GM23248 (cell line): ENCODE measurements at regions not wholly inside any gene's neighbourhood (a gene's known extent, or its start where the extent isn't known, plus 50 kb on each side); places are given as distances from the start of the nearest gene placed in this dataset. TPM values are rescaled to one million over a fixed set of nuclear protein-coding genes. Genes with fewer than 3 reads are reported as not detected.
"Not testable (repeated sequence)": the region's sequence is repeated elsewhere in the genome, so short reads cannot be mapped to it uniquely, and the experiment has no call there.

Experiments
- DNase-seq: peaks from one replicate; pipeline ENCODE4 v3.0.0-alpha.2; 2015
- H2AFZ ChIP-seq: fragments of 200-600 bp; sonication (generic); 2 replicates; pipeline ENCODE4 v1.6.1; 2016; ENCODE audit warnings: antibody characterized with exemption
- H3F3A ChIP-seq: fragments of 200-600 bp; sonication (generic); 2 replicates; pipeline ENCODE4 v1.6.1; 2016; ENCODE audit warnings: mild to moderate bottlenecking, antibody characterized with exemption, mixed run types; ENCODE audit not compliant: insufficient read depth
- H3K27ac ChIP-seq: fragments of 200-600 bp; sonication (generic); 2 replicates; pipeline ENCODE4 v1.5.1; 2016; ENCODE audit warnings: mild to moderate bottlenecking
- H3K27me3 ChIP-seq: fragments of 200-600 bp; sonication (generic); replicated peaks from 2 replicates; pipeline ENCODE4 v1.6.1; 2016; ENCODE audit warnings: mild to moderate bottlenecking; ENCODE audit not compliant: insufficient read depth
- H3K36me3 ChIP-seq: fragments of 200-600 bp; sonication (generic); 2 replicates; pipeline ENCODE4 v1.6.1; 2016; ENCODE audit warnings: low read depth, mild to moderate bottlenecking
- H3K4me1 ChIP-seq: fragments of 200-600 bp; sonication (generic); 2 replicates; pipeline ENCODE4 v1.6.1; 2016; ENCODE audit warnings: mild to moderate bottlenecking; ENCODE audit not compliant: insufficient read depth
- H3K4me2 ChIP-seq: fragments of 200-600 bp; sonication (generic); one replicate; pipeline ENCODE4 v1.6.1; 2016; ENCODE audit warnings: mild to moderate bottlenecking; ENCODE audit not compliant: unreplicated experiment
- H3K4me3 ChIP-seq: fragments of 200-600 bp; sonication (generic); 2 replicates; pipeline ENCODE4 v1.5.1; 2016; ENCODE audit warnings: mild to moderate bottlenecking
- H3K79me2 ChIP-seq: fragments of 200-600 bp; sonication (generic); 2 replicates; pipeline ENCODE4 v1.6.1; 2016; ENCODE audit warnings: mild to moderate bottlenecking; ENCODE audit not compliant: insufficient read depth
- H3K9ac ChIP-seq: fragments of 200-600 bp; sonication (generic); 2 replicates; pipeline ENCODE4 v1.6.1; 2016; ENCODE audit warnings: mild to moderate bottlenecking
- H3K9me2 ChIP-seq: fragments of 200-600 bp; sonication (generic); 2 replicates; pipeline ENCODE4 v1.6.1; 2016; ENCODE audit warnings: mixed run types, mild to moderate bottlenecking, moderate library complexity; ENCODE audit not compliant: insufficient read depth
- H3K9me3 ChIP-seq: fragments of 200-600 bp; sonication (generic); one replicate; pipeline ENCODE4 v1.6.1; 2017; ENCODE audit warnings: low read depth
- H4K20me1 ChIP-seq: fragments of 200-600 bp; sonication (generic); 2 replicates; pipeline ENCODE4 v1.6.0; 2016; ENCODE audit not compliant: insufficient read depth
- EZH2 ChIP-seq: fragments of 200-600 bp; sonication (generic); IDR thresholded peaks from 2 replicates; pipeline ENCODE4 v1.6.1; 2018; ENCODE audit warnings: antibody characterized with exemption, mild to moderate bottlenecking; ENCODE audit not compliant: insufficient read depth, poor library complexity, severe bottlenecking
- EZH2phosphoT487 ChIP-seq: fragments of 200-600 bp; sonication (generic); IDR thresholded peaks from 2 replicates; pipeline ENCODE4 v1.6.1; 2018; ENCODE audit warnings: antibody characterized with exemption, moderate library complexity, mild to moderate bottlenecking, low read depth; ENCODE audit not compliant: insufficient read depth
- WGBS, 2 experiments: methylation state at CpG; one replicate each; pipeline ENCODE4 v1.1.6; 2015 to 2017; ENCODE audit warnings: low lambda C conversion rate in 2 of 2, low coverage in 1 of 2; ENCODE audit errors: missing lambda C conversion rate in 2 of 2; 5-methylcytosine and 5-hydroxymethylcytosine counted together
- in situ Hi-C: fragments of 300-500 bp; cut with MboI; formaldehyde crosslinking; loops from 2 replicates; pipeline ENCODE4 v1.15.0; 2020
- small RNA-seq: library from RNA; depleted of rRNA; stranded (forward); fragments of <200 nt; gene quantifications from one replicate; pipeline ENCODE3, GENCODE V24; 2014; ENCODE audit warnings: low read depth, low replicate concordance

- no peaks in the 10 kb centered on the region for H3K79me2 ChIP-seq
- TF ChIP-seq EZH2phosphoT487 (no peak), EZH2 (no peak)
- H3K36me3 ChIP-seq: no peaks in the 10 kb centered on the region
- no peaks in the 10 kb centered on the region for H3F3A ChIP-seq
- in situ Hi-C loops: no loop called here
- H3K4me3 ChIP-seq: no peak overlapping the region
- no peaks in the 10 kb centered on the region for H4K20me1 ChIP-seq
- no peak overlapping the region for H3K27ac ChIP-seq
- no peak for DNase-seq
- H3K9me2 ChIP-seq: no peaks in the 10 kb centered on the region
- no peaks in the 10 kb centered on the region for H3K4me1 ChIP-seq
- no peaks in the 10 kb centered on the region; the same call in 1 of the 2 replicates for H3K27me3 ChIP-seq
- H3K9ac ChIP-seq: no peak overlapping the region
- no peak overlapping the region for H3K4me2 ChIP-seq
- H2AFZ ChIP-seq: no peak overlapping the region
- H3K9me3 ChIP-seq: no peaks in the 10 kb centered on the region
- 46 to 65% methylated on average over 7 of the region's 7 CpGs for WGBS, 2 experiments
Observed at GRCh38 chr13:23107665-23108064, 73.1 kb upstream of the SGCG start.

DNA sequence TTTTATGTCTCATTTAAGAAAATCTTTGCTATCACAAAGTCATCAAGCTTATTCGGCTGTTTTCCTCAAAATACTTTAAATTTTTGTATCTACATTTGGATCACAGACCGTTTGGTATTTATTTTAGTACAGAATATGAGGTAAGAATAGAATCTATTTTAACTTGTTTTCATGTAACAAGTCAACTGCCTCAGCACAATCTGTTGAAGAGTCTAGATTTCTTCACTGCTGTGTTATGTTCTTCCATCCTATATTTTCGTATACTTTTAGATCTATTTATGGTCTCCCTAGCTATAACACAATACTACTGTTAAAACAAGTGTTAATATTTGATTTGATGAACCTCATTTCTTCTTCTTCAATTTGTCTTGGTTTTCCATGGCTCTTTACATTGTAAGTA lies 61.6 kb upstream of the SGCG start:
- H3K9me2 ChIP-seq: no peaks in the 10 kb centered on the region
- no peaks in the 10 kb centered on the region for H3K79me2 ChIP-seq
- no peaks in the 10 kb centered on the region for H3K27me3 ChIP-seq
- no peak overlapping the region for H3K9ac ChIP-seq
- TF ChIP-seq EZH2 (no peak), EZH2phosphoT487 (no peak)
- H3F3A ChIP-seq: no peaks in the 10 kb centered on the region
- WGBS, 2 experiments: 43 to 54% methylated on average over 3 of the region's 3 CpGs
- H4K20me1 ChIP-seq: no peaks in the 10 kb centered on the region
- H3K4me1 ChIP-seq: no peaks in the 10 kb centered on the region
- H3K4me3 ChIP-seq: no peak overlapping the region
- no peak overlapping the region for H2AFZ ChIP-seq
- no peak overlapping the region for H3K27ac ChIP-seq
- no peaks in the 10 kb centered on the region for H3K9me3 ChIP-seq
- DNase-seq: no peak
- no peak overlapping the region for H3K4me2 ChIP-seq
- in situ Hi-C loops: no loop called here
- H3K36me3 ChIP-seq: no peaks in the 10 kb centered on the region

DNA sequence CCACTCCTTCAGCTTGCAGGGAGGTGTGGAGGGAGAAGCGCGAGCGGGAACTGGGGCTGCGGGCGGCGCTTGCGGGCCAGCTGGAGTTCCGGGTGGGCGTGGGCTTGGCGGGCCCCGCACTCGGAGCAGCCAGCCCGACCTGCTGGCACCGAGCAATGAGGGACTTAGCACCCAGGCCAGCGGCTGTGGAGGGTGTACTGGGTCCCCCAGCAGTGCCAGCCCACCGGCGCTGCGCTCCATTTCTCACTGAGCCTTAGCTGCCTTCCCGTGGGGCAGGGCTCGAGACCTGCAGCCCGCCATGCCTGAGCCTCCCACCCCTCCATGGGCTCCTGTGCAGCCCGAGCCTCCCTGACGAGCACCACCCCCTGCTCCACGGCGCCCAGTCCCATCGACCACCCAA lies 53.2 kb upstream of the SGCG start:
- 78 to 81% methylated on average over 5 to 26 of the region's 26 CpGs for WGBS, 2 experiments
- H3K9me2 ChIP-seq, H3K79me2 ChIP-seq, H3K4me3 ChIP-seq, H3K27me3 ChIP-seq, H3K4me2 ChIP-seq, H3K4me1 ChIP-seq, H3K9ac ChIP-seq, H4K20me1 ChIP-seq, H3K9me3 ChIP-seq, H2AFZ ChIP-seq, H3K27ac ChIP-seq, in situ Hi-C loops, DNase-seq, H3F3A ChIP-seq, H3K36me3 ChIP-seq: not testable (repeated sequence)

GRCh38 chr13:23129331-23129730 lies 51.4 kb upstream of the SGCG start:
- H3K36me3 ChIP-seq: no peaks in the 10 kb centered on the region
- no peaks in the 10 kb centered on the region for H3K27me3 ChIP-seq
- no peak overlapping the region for H3K27ac ChIP-seq
- 62 to 67% methylated on average over 3 of the region's 3 CpGs for WGBS, 2 experiments
- no peaks in the 10 kb centered on the region for H3K4me1 ChIP-seq
- no peak for DNase-seq
- H3K9me3 ChIP-seq: no peaks in the 10 kb centered on the region
- H3K4me3 ChIP-seq: no peak overlapping the region
- no peaks in the 10 kb centered on the region for H3K9me2 ChIP-seq
- H3F3A ChIP-seq: no peaks in the 10 kb centered on the region
- in situ Hi-C loops: no loop called here
- no peak overlapping the region for H3K4me2 ChIP-seq
- no peak overlapping the region for H2AFZ ChIP-seq
- H3K9ac ChIP-seq: no peak overlapping the region
- no peaks in the 10 kb centered on the region for H4K20me1 ChIP-seq
- H3K79me2 ChIP-seq: no peaks in the 10 kb centered on the region
- TF ChIP-seq EZH2: no peak
- TF ChIP-seq EZH2phosphoT487: no peak

Small RNA genes in the stretch of these regions (small RNA-seq; reads per million reads assigned to genes)
- gene MTND3P1 (not detected), gene RF00049 (not detected)
